ENCODE measurements at regions not wholly inside any gene's neighbourhood (a gene's known extent, or its start where the extent isn't known, plus 50 kb on each side); places are given as distances from the start of the nearest gene placed in this dataset.

DNA sequence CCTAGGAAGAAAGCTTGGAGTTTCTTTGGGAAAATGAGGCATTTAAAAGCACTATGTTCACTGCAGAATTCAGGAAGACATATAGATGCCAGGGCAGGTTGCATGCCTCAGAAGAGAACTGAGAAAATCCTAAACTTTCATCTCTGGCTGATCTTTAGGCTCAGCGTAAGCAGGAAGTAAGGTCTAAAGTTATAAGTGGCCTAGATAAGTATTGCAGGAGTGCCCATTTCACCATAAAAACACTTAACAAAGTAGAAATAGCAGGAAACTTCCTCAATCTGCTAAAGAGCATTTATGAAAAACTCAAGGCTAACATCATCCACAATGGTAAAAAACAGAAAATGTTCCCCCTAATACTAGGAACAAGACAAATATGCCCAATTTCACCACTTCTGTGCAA is 320.3 kb downstream of the BMP2 start:
- H3K4me3 ChIP-seq, result no peak overlapping the region
- DNase-seq (no peak), ATAC-seq (peak; percentile 28)
- TF ChIP-seq, protein P1, sequence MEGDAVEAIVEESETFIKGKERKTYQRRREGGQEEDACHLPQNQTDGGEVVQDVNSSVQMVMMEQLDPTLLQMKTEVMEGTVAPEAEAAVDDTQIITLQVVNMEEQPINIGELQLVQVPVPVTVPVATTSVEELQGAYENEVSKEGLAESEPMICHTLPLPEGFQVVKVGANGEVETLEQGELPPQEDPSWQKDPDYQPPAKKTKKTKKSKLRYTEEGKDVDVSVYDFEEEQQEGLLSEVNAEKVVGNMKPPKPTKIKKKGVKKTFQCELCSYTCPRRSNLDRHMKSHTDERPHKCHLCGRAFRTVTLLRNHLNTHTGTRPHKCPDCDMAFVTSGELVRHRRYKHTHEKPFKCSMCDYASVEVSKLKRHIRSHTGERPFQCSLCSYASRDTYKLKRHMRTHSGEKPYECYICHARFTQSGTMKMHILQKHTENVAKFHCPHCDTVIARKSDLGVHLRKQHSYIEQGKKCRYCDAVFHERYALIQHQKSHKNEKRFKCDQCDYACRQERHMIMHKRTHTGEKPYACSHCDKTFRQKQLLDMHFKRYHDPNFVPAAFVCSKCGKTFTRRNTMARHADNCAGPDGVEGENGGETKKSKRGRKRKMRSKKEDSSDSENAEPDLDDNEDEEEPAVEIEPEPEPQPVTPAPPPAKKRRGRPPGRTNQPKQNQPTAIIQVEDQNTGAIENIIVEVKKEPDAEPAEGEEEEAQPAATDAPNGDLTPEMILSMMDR (IDR thresholded peaks at IDR 0.05), result no peak
- H3K4me1 ChIP-seq (ENCODE audit: low read depth), result peaks cover 11% of the 10 kb centered on the region
- H3K9me3 ChIP-seq, result no peaks in the 10 kb centered on the region
- intact Hi-C loops (cut with DNase I, micrococcal nuclease), result no loop called here
- no peaks in the 10 kb centered on the region for H3K36me3 ChIP-seq (ENCODE audit: low read depth)

GRCh38 chr20:7090001-7090400 is 322.5 kb downstream of the BMP2 start:
- no peak for ATAC-seq
- DNase-seq, result no peak
- TF ChIP-seq, protein P1 (IDR thresholded peaks at IDR 0.05), result no peak
- Histone ChIP-seq H3K4me3 (peak overlapping the region; percentile 3), H3K36me3 (ENCODE audit: low read depth) (no peaks in the 10 kb centered on the region), H3K9me3 (no peaks in the 10 kb centered on the region), H3K4me1 (ENCODE audit: low read depth) (peaks cover 11% of the 10 kb centered on the region)
- intact Hi-C loops (cut with DNase I, micrococcal nuclease), result no loop called here

- TF ChIP-seq, protein P1 (IDR thresholded peaks at IDR 0.05), result no peak
- Histone ChIP-seq H3K4me1 (ENCODE audit: low read depth) (peaks cover 11% of the 10 kb centered on the region), H3K4me3 (no peak overlapping the region), H3K36me3 (ENCODE audit: low read depth) (no peaks in the 10 kb centered on the region), H3K9me3 (no peaks in the 10 kb centered on the region)
- DNase-seq (peak in 2 of 3 donors; percentile 56 to 75), ATAC-seq (peak; percentile 98)
- intact Hi-C loops (cut with DNase I, micrococcal nuclease), result no loop called here
These were observed 323.3 kb downstream of the BMP2 start for GRCh38 chr20:7090811-7091210.

DNA sequence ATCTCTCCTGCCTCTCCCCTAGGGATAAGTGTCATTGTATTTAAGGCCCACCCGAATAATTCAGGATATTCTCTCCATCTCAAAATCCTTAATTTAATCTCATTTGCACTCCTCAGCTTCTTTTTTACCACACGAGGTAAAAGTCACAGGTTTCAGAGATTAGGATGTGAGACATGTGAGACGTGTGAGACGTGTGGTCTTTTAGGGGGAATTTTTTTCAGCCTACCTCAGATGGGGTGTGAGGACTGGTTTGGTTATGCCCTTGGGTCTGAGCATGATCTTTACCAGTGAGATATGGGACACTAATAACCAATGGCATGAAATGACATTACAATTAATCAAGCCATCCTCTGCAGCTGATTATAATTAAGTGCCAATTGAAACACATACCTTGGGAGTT is 324.2 kb downstream of the BMP2 start:
- DNase-seq, result no peak
- no peak overlapping the region for H3K4me3 ChIP-seq
- TF ChIP-seq, protein P1 (IDR thresholded peaks at IDR 0.05), result no peak
- no peak for ATAC-seq
- H3K36me3 ChIP-seq (ENCODE audit: low read depth), result no peaks in the 10 kb centered on the region
- no peaks in the 10 kb centered on the region for H3K9me3 ChIP-seq
- intact Hi-C loops (cut with DNase I, micrococcal nuclease), result no loop called here
- H3K4me1 ChIP-seq (ENCODE audit: low read depth), result peaks cover 11% of the 10 kb centered on the region

GRCh38 chr20:7094438-7094997 is 327.0 kb downstream of the BMP2 start:
- Histone ChIP-seq H3K4me1 (ENCODE audit: low read depth) (peaks cover 11% of the 10 kb centered on the region), H3K9me3 (no peaks in the 10 kb centered on the region), H3K4me3 (no peak overlapping the region), H3K36me3 (ENCODE audit: low read depth) (no peaks in the 10 kb centered on the region)
- TF ChIP-seq, protein P1 (IDR thresholded peaks at IDR 0.05), result peak; percentile 29
- peak; percentile 65 for ATAC-seq
- intact Hi-C loops (cut with DNase I, micrococcal nuclease), result no loop called here
- DNase-seq, result peak in 2 of 3 donors; percentile 64 to 66

- intact Hi-C loops (cut with DNase I, micrococcal nuclease), result no loop called here
- Histone ChIP-seq H3K4me1 (ENCODE audit: low read depth) (no peaks in the 10 kb centered on the region), H3K36me3 (ENCODE audit: low read depth) (no peaks in the 10 kb centered on the region), H3K9me3 (no peaks in the 10 kb centered on the region), H3K4me3 (no peak overlapping the region)
- DNase-seq (no peak), ATAC-seq (no peak)
- TF ChIP-seq, protein P1 (IDR thresholded peaks at IDR 0.05), result no peak
These were observed 339.4 kb downstream of the BMP2 start for GRCh38 chr20:7106910-7107309.
